Memory B cell (primary cell): ENCODE measurements at regions not wholly inside any gene's neighbourhood (a gene's known extent, or its start where the extent isn't known, plus 50 kb on each side); places are given as distances from the start of the nearest gene placed in this dataset.
"Not testable (repeated sequence)": the region's sequence is repeated elsewhere in the genome, so short reads cannot be mapped to it uniquely, and the experiment has no call there.

Experiments used
- ATAC-seq: fragments of 150-1000 bp; cut with Tn5 transposase; 2 replicates; pipeline ENCODE4 v1.10.0; 2021; ENCODE audit warnings: low read depth, mild to moderate bottlenecking, moderate library complexity
- DNase-seq, 2 donors: peaks; one replicate each; pipeline ENCODE4 v3.0.0; 2022; ENCODE audit warnings: low spot score in 2 of 2
- H3K27ac Mint-ChIP-seq: one replicate; pipeline ENCODE4 v1.8.0; 2022; ENCODE audit warnings: mild to moderate bottlenecking, moderate library complexity, mixed read lengths
- H3K27me3 Mint-ChIP-seq: one replicate; pipeline ENCODE4 v1.8.0; 2022; ENCODE audit warnings: mixed read lengths
- H3K36me3 Mint-ChIP-seq: one replicate; pipeline ENCODE4 v1.8.0; 2022; ENCODE audit warnings: mild to moderate bottlenecking, mixed read lengths
- H3K4me1 Mint-ChIP-seq: one replicate; pipeline ENCODE4 v1.8.0; 2022; ENCODE audit warnings: mixed read lengths
- H3K4me3 Mint-ChIP-seq: one replicate; pipeline ENCODE4 v1.8.0; 2022; ENCODE audit warnings: mild to moderate bottlenecking, moderate library complexity, mixed read lengths
- H3K9me3 Mint-ChIP-seq: one replicate; pipeline ENCODE4 v1.8.0; 2022; ENCODE audit warnings: mixed read lengths

- ATAC-seq (no peak), DNase-seq (no peak)
- Mint-ChIP-seq H3K27ac (no peak overlapping the region), H3K27me3 (no peaks in the 10 kb centered on the region), H3K36me3 (no peaks in the 10 kb centered on the region), H3K9me3 (peaks cover 3% of the 10 kb centered on the region), H3K4me1 (no peaks in the 10 kb centered on the region), H3K4me3 (no peak overlapping the region)
Observed at GRCh38 chr22:34414467-34415440, 494.5 kb upstream of the LARGE1 start.

GRCh38 chr22:34416022-34416860 is 496.0 kb upstream of the LARGE1 start:
- Mint-ChIP-seq H3K27ac (no peak overlapping the region), H3K27me3 (no peaks in the 10 kb centered on the region), H3K36me3 (no peaks in the 10 kb centered on the region), H3K4me1 (no peaks in the 10 kb centered on the region), H3K4me3 (no peak overlapping the region), H3K9me3 (peaks cover 3% of the 10 kb centered on the region)
- ATAC-seq, result no peak
- no peak for DNase-seq

- DNase-seq, H3K9me3 Mint-ChIP-seq, H3K4me3 Mint-ChIP-seq: not testable (repeated sequence)
Observed at GRCh38 chr22:34422948-34423347, 502.7 kb upstream of the LARGE1 start.

GRCh38 chr22:34427436-34427835 is 507.2 kb upstream of the LARGE1 start:
- ATAC-seq, result no peak
- DNase-seq, result no peak
- Mint-ChIP-seq H3K27ac (no peak overlapping the region), H3K4me1 (peaks cover 3% of the 10 kb centered on the region), H3K9me3 (peaks cover 10% of the 10 kb centered on the region), H3K27me3 (peaks cover 6% of the 10 kb centered on the region), H3K36me3 (no peaks in the 10 kb centered on the region), H3K4me3 (no peak overlapping the region)

More at GRCh38 chr22:34422948-34423347, 502.7 kb upstream of the LARGE1 start:
- ATAC-seq, H3K4me1 Mint-ChIP-seq, H3K27me3 Mint-ChIP-seq, H3K36me3 Mint-ChIP-seq, H3K27ac Mint-ChIP-seq: not testable (repeated sequence)

GRCh38 chr22:34427841-34428240 is 507.6 kb upstream of the LARGE1 start:
- Mint-ChIP-seq H3K27me3 (peaks cover 6% of the 10 kb centered on the region), H3K36me3 (no peaks in the 10 kb centered on the region)

GRCh38 chr22:34429314-34429713 is 509.0 kb upstream of the LARGE1 start:
- ATAC-seq (no peak), DNase-seq (no peak)
- H3K9me3 Mint-ChIP-seq, result peaks cover 10% of the 10 kb centered on the region
- H3K36me3 Mint-ChIP-seq, result no peaks in the 10 kb centered on the region
- peaks cover 8% of the 10 kb centered on the region for H3K27me3 Mint-ChIP-seq
- H3K4me3 Mint-ChIP-seq, result no peak overlapping the region
- no peak overlapping the region for H3K27ac Mint-ChIP-seq
- peaks cover 3% of the 10 kb centered on the region for H3K4me1 Mint-ChIP-seq

More at GRCh38 chr22:34427841-34428240, 507.6 kb upstream of the LARGE1 start:
- Mint-ChIP-seq H3K27ac (no peak overlapping the region), H3K9me3 (peaks cover 10% of the 10 kb centered on the region), H3K4me1 (peaks cover 3% of the 10 kb centered on the region), H3K4me3 (no peak overlapping the region)
- DNase-seq, result no peak
- no peak for ATAC-seq

- no peak for ATAC-seq
- Mint-ChIP-seq H3K4me1 (peaks cover 3% of the 10 kb centered on the region), H3K9me3 (peaks cover 10% of the 10 kb centered on the region)
Observed at GRCh38 chr22:34430386-34430785, 510.1 kb upstream of the LARGE1 start.

GRCh38 chr22:34434371-34434770 is 514.1 kb upstream of the LARGE1 start:
- no peak overlapping the region for H3K4me3 Mint-ChIP-seq
- peaks cover 3% of the 10 kb centered on the region for H3K4me1 Mint-ChIP-seq
- DNase-seq (no peak), ATAC-seq (no peak)
- no peak overlapping the region for H3K27ac Mint-ChIP-seq
- H3K9me3 Mint-ChIP-seq, result peaks cover 7% of the 10 kb centered on the region
- no peaks in the 10 kb centered on the region for H3K36me3 Mint-ChIP-seq
- H3K27me3 Mint-ChIP-seq, result peaks cover 10% of the 10 kb centered on the region

More at GRCh38 chr22:34430386-34430785, 510.1 kb upstream of the LARGE1 start:
- Mint-ChIP-seq H3K4me3 (no peak overlapping the region), H3K36me3 (no peaks in the 10 kb centered on the region), H3K27ac (no peak overlapping the region), H3K27me3 (peaks cover 8% of the 10 kb centered on the region)
- no peak for DNase-seq

- Mint-ChIP-seq H3K4me3 (no peak overlapping the region), H3K4me1 (no peaks in the 10 kb centered on the region), H3K27me3 (peaks cover 7% of the 10 kb centered on the region), H3K36me3 (no peaks in the 10 kb centered on the region), H3K27ac (no peak overlapping the region), H3K9me3 (peaks cover 6% of the 10 kb centered on the region)
- no peak for DNase-seq
- ATAC-seq, result no peak
Observed at GRCh38 chr22:34437140-34437539, 516.9 kb upstream of the LARGE1 start.

GRCh38 chr22:34454598-34454997 is 534.3 kb upstream of the LARGE1 start:
- peaks cover 6% of the 10 kb centered on the region for H3K9me3 Mint-ChIP-seq
- no peak for DNase-seq
- no peak overlapping the region for H3K27ac Mint-ChIP-seq
- no peak for ATAC-seq
- H3K27me3 Mint-ChIP-seq, result peaks cover 1% of the 10 kb centered on the region
- no peak overlapping the region for H3K4me3 Mint-ChIP-seq
- H3K36me3 Mint-ChIP-seq, result no peaks in the 10 kb centered on the region
- H3K4me1 Mint-ChIP-seq, result no peaks in the 10 kb centered on the region

GRCh38 chr22:34462795-34463194 is 542.5 kb upstream of the LARGE1 start:
- Mint-ChIP-seq H3K27ac (no peak overlapping the region), H3K4me1 (no peaks in the 10 kb centered on the region), H3K9me3 (peaks cover 7% of the 10 kb centered on the region), H3K27me3 (peaks cover 3% of the 10 kb centered on the region), H3K36me3 (no peaks in the 10 kb centered on the region), H3K4me3 (no peak overlapping the region)
- ATAC-seq (no peak), DNase-seq (no peak)

- H3K4me1 Mint-ChIP-seq, result no peaks in the 10 kb centered on the region
Observed at GRCh38 chr22:34475886-34476285, 555.6 kb upstream of the LARGE1 start.

GRCh38 chr22:34476762-34477161 is 556.5 kb upstream of the LARGE1 start:
- Mint-ChIP-seq H3K4me3 (no peak overlapping the region), H3K27me3 (peaks cover 12% of the 10 kb centered on the region), H3K9me3 (peaks cover 2% of the 10 kb centered on the region), H3K27ac (no peak overlapping the region), H3K36me3 (no peaks in the 10 kb centered on the region), H3K4me1 (no peaks in the 10 kb centered on the region)
- no peak for ATAC-seq
- DNase-seq, result no peak

More at GRCh38 chr22:34475886-34476285, 555.6 kb upstream of the LARGE1 start:
- Mint-ChIP-seq H3K27me3 (peaks cover 12% of the 10 kb centered on the region), H3K4me3 (no peak overlapping the region), H3K36me3 (no peaks in the 10 kb centered on the region), H3K27ac (no peak overlapping the region), H3K9me3 (peaks cover 2% of the 10 kb centered on the region)
- DNase-seq (no peak), ATAC-seq (no peak)

GRCh38 chr22:34481090-34481489 is 560.8 kb upstream of the LARGE1 start:
- peaks cover 2% of the 10 kb centered on the region for H3K27me3 Mint-ChIP-seq
- DNase-seq (no peak), ATAC-seq (no peak)
- no peak overlapping the region for H3K4me3 Mint-ChIP-seq
- no peaks in the 10 kb centered on the region for H3K4me1 Mint-ChIP-seq
- H3K9me3 Mint-ChIP-seq, result peaks cover 8% of the 10 kb centered on the region
- H3K27ac Mint-ChIP-seq, result no peak overlapping the region
- no peaks in the 10 kb centered on the region for H3K36me3 Mint-ChIP-seq
